ENCODE measurements at regions not wholly inside any gene's neighbourhood (a gene's known extent, or its start where the extent isn't known, plus 50 kb on each side); places are given as distances from the start of the nearest gene placed in this dataset.

DNA sequence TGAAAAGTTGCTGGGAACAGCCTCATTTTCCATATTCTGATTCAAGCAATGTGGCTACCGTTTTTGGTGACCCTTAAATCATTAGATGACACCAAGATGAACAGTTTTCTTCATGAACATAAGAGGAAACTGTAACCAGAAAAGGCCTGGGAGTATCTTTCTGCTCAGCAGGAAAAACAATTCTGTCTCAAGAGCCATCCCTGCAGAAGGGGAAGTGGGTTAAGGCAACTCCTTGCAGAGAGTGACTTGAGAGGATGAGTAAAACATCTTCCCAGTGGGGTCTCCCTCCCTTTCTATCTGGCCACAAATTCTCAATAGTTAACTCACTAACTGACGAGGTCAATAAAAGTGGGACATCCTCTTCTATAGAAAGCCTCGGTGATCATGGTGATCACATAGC, 187.6 kb upstream of the NRIP1 start:
- no peak for TF ChIP-seq EZH2phosphoT487 (IDR thresholded peaks at IDR 0.05; ENCODE audit: borderline replicate concordance, low read length)
- TF ChIP-seq EZH2 (IDR thresholded peaks at IDR 0.05; ENCODE audit: low read length, unreplicated experiment) = no peak

Data from PC-3 (cell line).